ENCODE measurements at regions not wholly inside any gene's neighbourhood (a gene's known extent, or its start where the extent isn't known, plus 50 kb on each side); places are given as distances from the start of the nearest gene placed in this dataset.
"Not testable (repeated sequence)": the region's sequence is repeated elsewhere in the genome, so short reads cannot be mapped to it uniquely, and the experiment has no call there.

DNA sequence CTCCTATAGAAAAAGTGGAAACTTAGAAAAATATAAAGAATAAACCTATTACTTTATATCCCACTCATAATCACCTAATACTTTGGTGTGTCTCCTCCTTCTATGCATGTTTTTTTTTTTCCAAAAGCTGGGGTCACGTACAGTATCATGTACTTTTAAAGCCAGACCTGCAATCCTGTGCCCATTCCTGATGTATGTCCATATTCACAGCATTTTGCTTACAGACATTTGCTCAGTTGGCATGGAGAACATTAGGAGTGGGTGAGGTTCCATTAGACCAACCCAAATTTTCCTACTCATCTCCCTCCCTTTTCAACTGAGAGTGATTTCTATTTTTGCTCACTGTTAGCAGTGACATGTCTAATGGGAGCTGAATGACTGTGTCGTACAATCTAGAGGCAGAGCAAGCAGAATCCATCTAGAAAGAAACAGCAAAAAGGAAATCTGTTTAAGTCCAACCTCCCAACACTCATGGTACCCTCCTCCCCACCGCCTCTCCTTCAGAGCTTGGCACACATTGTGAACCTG is 195.6 kb upstream of the KLF3 start:
- no peak for DNase-seq

GRCh38 chr4:38469410-38469809 is 194.6 kb upstream of the KLF3 start:
- no peak for DNase-seq

DNA sequence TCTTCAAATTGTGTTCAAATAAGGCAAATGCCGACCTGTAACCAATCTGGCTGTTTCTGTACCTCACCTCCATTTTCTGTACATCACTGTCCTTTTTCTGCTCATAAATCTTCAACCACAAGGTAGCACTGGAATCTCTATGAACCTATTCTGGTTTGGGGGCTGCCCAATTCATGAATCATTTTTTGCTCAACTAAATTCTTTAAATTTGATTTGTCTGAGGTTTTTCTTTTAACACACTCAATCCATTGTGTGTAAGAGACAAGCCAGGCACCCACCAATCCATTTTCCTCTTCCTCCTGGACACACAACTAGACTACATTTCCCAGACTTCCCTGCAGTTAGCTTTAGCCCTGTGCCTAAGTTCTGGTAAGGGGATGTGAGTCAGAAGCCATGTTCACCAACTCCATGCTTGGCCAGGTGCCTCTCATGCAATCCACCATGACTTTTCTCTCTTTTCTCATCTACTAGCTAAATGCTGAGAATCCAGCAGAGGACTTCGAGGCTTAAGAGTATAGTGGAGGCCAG is 193.2 kb upstream of the KLF3 start:
- DNase-seq: no peak

GRCh38 chr4:38482696-38483095 is 181.3 kb upstream of the KLF3 start:
- no peak for DNase-seq

DNA sequence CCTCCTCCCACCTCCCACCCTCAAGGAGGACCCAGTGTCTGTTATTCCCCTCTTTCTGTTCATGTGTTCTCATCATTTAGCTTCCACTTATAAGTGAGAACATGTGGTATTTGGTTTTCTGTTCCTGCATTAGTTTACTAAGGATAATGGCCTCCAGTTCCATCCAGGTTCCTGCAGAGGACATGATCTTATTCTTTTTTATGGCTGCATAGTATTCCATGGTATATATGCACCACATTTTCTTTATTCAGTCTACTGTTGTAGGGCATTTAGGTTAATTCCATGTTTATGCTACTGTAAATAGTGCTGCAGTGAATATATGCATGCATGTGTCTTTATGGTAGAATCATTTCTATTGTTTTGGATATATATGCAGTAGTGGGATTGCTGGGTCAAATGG is 180.4 kb upstream of the KLF3 start:
- not testable (repeated sequence) for DNase-seq

DNA sequence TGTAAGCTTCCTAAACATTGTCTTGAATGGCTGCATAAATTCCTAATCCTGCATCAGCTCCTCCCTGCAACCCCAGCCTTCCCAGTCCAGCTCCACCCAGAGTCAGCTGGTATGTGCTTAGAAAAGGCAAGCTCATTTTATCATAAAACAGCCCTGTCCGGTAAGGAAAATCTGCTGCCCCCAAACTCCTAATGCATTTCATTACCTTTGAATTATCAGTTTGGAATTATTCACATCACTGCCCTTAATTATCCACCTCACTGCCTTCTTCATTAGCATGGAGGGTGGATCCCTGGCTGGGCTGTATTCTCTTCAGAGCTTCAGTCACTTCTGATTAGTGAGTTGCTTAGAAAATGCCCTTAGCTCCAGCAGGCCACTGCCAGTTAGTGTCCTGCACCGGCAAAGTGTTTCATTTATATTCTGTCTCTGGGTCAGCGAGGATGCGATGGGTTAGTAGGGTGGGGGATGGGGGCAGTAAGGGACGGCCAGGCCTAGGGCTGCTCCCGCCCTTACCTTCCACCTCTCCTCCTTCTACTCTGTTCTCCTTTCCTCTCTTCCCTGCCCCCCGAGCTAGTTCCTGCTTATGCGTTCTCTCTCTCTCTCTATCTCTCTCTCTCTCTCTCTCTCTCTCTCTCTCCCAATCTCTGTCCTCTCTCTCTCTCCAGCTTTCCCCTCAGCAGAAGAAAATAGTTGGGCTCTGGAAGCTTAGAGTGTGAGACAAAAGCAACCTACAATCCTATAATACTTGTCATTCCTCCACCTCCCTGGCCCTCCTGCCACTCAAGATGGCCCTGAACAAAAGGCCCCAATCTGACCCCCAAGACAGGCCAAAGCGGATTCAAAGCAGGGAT is 174.8 kb upstream of the KLF3 start:
- DNase-seq: no peak

DNA sequence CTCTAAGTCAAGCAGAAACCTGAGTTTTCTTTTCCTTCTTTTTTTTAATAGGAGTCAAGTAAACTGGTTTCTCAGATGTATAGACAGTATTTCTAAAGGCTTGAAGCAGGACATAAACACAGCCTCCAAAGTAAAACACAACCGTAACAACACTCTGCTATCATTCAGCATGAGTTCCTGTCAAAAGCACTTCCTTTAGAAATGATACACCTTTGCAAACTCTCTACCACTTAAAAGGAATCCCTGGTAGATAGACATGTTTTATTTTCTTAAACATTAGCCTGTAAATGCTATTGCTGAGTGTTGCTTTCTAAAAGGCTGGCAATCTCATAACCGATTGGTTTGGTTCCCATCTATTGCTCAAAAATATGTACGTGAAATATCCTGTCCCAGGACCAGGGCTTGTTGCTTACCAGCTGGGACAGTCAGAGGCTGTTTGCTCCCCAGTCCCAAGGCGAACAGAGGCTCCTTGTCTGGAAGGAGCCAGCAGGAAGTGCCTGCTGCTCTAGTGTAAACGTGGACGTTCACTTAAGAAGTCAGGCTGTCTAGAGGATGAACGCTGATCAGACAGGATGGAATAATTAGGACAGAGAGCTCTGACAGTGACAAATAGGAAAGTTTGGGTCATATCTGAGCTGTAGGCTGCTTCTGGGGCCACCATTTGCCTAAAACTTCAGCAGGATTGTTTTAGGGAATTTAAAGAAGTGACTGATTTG is 173.9 kb upstream of the KLF3 start:
- peak; percentile 9 to 10 for DNase-seq

GRCh38 chr4:38490753-38491446 is 173.1 kb upstream of the KLF3 start:
- DNase-seq: no peak

GRCh38 chr4:38491854-38492478 is 172.0 kb upstream of the KLF3 start:
- DNase-seq: no peak

DNA sequence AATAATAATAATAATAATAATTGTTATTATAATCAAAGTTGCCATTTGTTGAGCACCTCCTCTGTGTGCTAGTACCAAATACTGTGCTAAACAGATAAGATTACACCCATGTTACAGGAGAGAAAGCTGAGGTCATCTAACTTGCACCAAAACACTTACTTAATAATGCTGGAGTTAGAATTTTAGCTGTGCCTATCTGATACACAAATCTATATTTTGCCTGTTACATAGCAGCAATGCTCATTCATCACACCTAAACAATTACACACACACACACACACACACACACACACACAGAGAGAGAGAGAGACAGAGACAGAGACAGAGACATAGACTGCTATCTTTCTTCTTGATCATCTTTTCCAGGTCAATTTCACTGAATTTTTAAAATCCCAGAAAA is 170.9 kb upstream of the KLF3 start:
- no peak for DNase-seq

DNA sequence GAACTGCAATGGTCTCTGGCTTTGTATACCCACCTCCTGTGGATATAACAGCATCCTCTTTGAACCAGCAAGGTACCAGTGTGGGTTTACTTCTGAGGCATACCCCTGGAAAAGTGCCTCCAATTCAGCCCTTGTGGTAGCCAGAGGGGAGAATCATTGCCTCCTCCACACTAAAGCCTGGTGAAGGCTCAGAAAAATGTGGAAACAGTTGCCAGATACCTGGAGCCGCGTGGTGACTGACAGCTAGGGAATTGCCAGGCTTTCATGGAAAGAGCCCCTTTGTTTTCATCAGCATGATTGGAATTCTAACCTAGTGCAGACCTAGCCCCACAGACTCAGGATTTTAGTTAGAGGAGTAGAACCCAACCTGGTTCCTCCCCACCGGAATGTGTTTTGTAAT is 168.6 kb upstream of the KLF3 start:
- DNase-seq: no peak

DNA sequence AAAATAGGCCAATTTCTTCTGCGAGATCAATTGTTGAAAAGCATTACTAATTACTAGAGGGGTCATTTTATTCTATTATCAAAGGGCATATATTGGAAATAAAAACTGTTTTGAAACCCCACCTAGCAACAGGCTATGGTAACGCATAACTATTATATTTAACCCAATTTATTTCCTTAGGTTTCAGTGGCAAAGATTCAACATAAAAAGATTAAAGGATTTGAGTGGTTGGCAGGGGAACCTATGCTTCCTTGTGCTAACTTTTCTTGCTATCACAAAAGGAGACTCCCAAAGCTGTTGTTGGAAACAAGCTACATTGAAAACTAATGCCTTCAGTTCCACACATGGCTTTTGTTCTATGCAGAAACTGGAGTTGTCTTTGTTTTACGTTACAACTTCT is 166.9 kb upstream of the KLF3 start:
- no peak for DNase-seq

- DNase-seq: no peak
These were observed 164.9 kb upstream of the KLF3 start for GRCh38 chr4:38499101-38499500.

DNA sequence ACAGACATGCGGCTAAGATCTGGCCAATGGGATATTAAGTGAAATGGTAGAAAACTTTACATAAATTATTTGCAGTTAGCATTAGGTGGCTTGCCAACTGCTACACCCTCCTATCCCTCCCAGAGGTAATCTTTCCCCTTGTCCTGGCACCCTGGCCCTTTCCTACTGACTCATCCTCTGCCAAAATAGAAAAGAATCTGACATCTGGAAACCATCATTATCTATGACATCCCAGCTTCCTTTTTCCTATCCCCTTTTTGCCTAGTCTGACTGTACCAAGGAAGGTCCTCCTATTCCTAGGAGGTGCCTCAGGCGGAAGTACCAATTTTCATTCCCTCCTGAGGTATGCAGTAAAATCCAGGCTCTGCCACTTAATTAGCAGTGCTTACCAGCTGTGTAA is 163.6 kb upstream of the KLF3 start:
- no peak for DNase-seq

DNA sequence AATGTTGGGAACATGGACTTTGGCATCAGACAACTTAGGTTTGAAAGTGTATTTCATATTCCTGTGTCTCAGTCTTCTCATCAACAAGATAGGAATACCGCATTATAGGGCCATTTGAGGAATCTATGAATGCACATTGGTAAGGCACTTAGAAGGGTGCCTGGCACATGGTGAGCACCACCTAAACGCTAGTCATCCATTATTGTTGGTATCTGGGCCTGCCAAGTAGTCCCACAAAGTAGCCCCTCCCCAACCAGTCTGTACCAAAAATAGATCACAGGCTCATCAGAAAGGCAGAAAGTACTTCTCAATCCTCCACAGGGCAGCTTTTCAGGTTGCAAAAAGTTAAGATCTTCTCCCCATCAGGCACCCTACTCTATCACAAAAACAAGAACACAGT is 162.3 kb upstream of the KLF3 start:
- DNase-seq: no peak

- DNase-seq: no peak
These were observed 160.2 kb upstream of the KLF3 start for GRCh38 chr4:38503689-38504395.

DNA sequence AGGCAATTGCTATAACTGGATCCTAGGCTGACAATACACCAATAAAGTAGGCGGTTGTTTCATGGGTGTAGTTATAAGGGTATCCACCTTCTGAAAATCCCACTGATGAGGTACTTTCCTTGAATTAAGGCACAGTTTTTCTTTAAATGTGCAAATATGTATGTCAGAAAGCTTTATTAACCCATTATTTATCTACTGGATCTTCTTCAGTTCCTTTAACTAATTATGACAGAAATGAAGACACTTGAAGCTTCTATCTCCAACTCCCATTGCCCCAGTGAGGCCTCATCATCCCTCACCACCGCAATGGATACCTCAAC is 159.6 kb upstream of the KLF3 start:
- no peak for DNase-seq

- DNase-seq: no peak
These were observed 154.4 kb upstream of the KLF3 start for GRCh38 chr4:38509551-38509950.

GRCh38 chr4:38510201-38510600 is 153.8 kb upstream of the KLF3 start:
- no peak for DNase-seq

GRCh38 chr4:38511702-38512101 is 152.3 kb upstream of the KLF3 start:
- no peak for DNase-seq

DNA sequence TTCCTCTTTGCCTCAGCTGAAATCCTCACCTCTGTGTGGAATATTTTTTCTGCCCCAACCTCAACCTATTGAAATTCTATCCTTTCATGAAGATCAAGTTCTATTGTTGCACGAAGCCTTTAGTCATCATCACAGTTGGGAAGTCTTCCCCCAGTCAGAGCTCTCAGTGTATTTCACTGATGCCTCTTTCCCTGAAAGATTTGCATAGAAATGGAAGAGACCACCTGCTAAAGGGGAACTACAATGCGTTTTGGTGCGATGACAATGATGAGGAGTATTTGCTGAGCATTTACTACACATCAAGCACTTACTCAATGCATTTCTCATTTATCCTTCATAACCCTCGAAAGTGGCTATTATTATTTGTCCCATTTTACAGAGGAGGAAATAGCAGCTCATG is 151.2 kb upstream of the KLF3 start:
- no peak for DNase-seq
